ACHN (cell line): ENCODE measurements at regions not wholly inside any gene's neighbourhood (a gene's known extent, or its start where the extent isn't known, plus 50 kb on each side); places are given as distances from the start of the nearest gene placed in this dataset.
"Not testable (repeated sequence)": the region's sequence is repeated elsewhere in the genome, so short reads cannot be mapped to it uniquely, and the experiment has no call there.

Source experiments
- DNase-seq: peaks from one replicate; pipeline ENCODE4 v3.0.0-alpha.2; 2015
- in situ Hi-C: cut with HindIII; loops from 2 replicates; pipeline ENCODE4 v1.10.0; 2017; ENCODE audit warnings: low sequenced_read_pairs, low pct_ligation_motif_present, low pct_unique_long_range_greater_than_20kb

DNA sequence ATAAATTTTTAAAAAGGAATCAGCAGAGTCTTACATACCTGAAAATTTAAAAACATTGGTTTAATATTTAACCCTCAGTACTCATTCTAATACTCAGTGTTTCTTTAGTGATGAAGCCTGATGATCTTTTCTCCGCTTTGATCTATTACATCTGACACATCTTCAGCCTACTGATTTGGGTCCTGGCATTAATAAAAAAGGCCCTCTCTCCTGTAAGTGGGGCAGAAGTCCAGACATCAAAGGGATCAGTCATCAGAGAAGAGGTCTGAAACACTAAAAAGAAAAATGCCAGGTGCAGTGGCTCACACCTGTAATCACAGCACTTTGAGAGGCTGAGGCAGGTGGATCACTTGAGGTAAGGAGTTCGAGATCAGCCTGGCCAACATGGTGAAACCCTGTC lies 581.1 kb upstream of the LRATD1 start:
- in situ Hi-C loops: no loop called here
- DNase-seq: no peak

DNA sequence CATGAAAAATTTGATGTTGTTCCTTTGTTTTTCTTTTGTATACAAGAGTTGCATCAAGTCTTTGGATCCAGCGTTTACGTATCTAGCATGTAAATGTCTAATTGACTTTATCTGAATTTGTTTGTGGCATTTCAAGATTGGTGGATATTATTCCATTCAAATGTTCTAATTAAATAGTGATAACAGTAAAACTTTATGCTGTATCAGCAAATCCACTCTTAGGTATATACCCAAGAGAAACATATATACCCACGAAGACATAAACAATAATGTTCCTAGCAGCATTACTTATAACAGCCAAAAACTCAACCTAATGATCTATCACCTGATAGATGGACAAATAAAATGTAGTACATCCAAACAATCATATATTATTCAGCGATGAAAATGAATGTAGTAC lies 579.4 kb upstream of the LRATD1 start:
- DNase-seq: no peak
- in situ Hi-C loops: no loop called here

DNA sequence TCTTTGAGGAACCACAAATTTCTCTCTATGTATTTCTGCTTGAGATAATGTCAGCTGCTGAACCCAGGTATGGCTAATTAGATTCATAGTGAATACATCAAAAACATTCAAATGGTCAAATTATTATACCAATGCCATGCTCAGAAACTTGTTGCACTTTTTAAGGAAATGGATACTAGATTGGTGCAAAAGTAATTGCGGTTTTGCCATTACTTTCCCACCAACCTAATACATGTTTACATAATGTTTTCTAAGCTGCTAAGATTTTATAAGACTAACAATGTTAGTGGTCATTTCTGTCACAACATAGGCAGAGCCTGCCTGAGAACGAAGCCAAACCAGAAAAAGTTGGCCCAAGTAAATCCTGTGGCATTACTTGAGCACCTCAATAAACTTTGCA lies 568.2 kb upstream of the LRATD1 start:
- DNase-seq: no peak
- in situ Hi-C loops: no loop called here

DNA sequence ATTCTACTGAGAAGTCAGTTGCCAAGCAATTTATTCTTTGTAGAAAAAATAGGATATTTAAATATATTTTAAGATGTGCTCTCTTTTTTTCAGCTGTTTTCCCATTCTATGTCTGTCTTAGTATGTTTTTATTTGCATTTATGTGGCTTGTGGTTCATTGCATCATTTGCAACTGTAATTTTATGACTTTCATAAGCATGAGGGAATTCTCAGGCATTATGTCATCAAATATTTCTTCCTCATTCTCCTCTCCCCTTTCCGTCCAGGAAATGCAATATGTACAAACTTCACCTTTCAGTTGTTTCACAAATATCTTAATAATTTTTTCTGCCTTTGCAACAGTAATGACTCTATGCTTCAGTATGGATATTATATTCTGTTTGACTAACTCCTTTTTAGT lies 560.2 kb upstream of the LRATD1 start:
- in situ Hi-C loops: no loop called here
- no peak for DNase-seq

DNA sequence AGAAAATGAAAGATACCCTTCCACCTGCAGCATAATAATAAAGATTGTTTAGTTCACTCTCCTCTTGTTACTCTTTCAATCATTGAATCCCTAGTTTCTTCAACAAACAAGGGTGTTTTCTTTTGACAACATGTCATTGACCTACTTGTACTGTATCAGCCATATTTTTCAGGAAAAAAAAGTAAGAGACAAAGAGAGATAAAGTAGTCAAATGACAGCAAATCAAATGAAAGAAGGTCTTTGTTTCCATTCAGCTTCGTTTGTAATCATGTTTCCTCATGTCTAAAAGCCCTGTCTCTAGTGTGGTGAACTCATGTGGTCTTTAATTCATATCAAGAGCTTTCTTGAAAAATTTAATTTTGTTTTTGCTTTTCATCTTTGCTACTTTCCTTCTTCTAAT lies 557.8 kb upstream of the LRATD1 start:
- DNase-seq: no peak
- in situ Hi-C loops: no loop called here

DNA sequence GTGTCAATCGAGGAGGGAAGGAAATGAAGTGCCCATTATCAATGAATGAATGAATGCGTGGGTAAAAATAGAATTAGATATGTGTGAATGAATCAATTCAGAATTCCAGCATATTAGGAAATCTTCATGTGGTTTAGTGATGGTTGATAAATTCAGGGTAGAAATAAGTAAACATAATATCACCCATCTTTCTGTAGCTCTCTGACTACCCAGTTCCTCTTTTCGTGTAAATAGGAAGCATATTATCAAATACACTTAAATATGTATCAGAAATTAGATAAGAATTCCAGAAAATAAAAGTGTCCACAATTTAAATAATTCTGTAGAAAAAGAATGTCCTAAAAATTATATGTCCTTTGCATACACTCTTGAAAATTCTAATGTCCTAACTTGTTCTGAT lies 552.9 kb upstream of the LRATD1 start:
- in situ Hi-C loops: no loop called here

DNA sequence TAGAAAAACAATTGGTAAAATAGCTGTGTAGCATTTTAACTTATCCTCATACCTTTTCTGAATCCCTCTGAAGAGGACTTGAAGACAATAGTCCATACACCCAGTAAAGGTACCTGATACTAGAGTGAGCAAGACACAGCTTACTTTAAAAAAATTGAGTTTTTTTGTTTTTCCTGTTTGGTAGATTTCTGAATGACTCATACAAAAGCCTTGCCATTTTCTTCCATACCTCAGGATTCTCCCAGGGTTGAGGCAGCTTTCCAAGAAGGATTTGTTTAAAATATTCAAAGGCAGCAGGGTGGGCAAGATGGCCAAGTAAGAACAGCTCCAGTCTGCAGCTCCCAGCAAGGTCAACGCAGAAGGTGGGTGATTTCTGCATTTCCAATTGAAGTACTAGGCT lies 551.0 kb upstream of the LRATD1 start:
- in situ Hi-C loops: no loop called here

More for the DNA sequence above, 552.9 kb upstream of the LRATD1 start:
- no peak for DNase-seq

DNA sequence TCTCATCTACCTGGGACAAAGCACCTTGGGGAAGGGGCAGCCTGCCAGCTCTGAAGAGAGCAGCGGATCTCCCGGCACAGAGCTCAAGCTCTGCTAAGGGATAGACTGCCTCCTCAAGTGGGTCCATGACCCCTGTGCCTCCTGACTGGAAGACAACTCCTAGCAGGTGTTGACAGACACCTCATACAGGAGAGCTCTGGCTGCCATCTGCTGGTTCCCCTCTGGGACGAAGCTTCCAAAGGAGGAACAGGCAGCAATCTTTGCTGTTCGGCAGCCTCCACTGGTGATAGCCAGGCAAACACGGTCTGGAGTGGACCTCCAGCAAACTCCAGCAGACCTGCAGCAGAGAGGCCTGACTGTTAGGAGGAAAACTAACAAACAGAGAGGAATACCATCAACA lies 549.9 kb upstream of the LRATD1 start:
- no peak for DNase-seq
- in situ Hi-C loops: no loop called here

More for the DNA sequence above, 551.0 kb upstream of the LRATD1 start:
- DNase-seq: no peak

DNA sequence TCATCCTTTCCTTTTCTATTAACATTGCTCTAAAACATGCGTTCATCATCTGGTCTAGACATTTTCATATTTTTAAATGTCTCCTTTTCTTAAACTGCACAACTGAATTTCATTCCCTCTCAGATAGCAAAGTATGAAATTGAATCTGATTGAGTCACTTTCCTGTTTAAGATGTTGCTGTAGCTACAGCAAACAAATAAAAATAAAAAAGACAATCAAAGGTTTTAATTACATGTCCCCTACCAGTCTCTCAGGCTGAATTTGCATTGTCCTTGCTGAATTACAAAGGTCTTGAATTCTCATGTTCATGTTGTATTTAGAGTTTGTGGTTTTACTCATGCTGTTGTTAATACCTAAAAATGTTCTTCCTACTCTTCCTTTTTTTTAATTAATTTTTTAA lies 537.9 kb upstream of the LRATD1 start:
- no peak for DNase-seq
- in situ Hi-C loops: no loop called here

DNA sequence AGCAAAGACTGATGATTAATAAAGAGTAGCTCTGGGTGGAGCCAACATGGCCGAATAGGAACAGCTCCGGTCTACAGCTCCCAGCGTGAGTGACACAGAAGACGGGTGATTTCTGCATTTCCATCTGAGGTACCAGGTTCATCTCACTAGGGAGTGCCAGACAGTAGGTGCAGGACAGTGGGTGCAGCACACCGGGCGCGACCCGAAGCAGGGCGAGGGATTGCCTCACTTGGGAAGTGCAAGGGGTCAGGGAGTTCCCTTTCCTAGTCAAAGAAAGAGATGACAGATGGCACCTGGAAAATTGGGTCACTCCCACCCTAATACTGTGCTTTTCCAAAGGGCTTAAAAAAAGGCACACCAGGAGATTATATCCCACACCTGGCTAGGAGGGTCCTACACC lies 533.4 kb upstream of the LRATD1 start:
- in situ Hi-C loops, DNase-seq: not testable (repeated sequence)

DNA sequence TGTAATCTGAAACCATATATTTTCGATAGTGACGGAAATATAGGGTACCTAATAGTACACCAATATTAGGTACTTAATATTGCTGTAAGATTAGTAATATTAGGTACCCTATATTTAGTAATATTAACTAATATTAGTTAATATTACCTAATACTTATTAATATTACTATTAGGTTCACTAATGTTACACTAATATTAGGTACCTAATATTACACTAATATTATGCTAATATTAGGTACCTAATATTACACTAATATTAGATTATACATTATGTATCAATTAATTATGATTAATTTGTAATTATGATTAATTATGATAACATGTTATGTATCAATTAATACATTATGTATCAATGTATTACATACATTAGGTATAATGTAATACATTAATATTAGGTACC lies 518.2 kb upstream of the LRATD1 start:
- in situ Hi-C loops: no loop called here
- DNase-seq: no peak

DNA sequence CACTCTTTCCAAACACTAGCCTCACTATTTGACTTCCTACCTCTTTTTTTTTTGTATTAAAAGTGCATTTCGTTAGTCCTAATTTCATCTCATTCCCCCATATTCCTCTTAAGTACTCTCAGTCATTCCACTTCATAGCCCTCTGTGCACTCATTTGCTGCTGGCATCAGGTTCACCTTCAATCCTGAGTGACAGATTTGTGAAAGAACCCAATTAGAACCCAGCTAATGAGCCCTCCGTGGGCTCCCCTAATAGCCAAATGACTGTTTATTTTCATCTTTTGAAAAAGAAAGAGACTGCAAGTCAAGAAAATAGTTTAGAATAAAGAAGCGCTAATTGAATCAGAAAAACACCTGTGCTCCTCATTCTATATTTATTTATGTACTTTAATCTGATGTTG lies 512.1 kb upstream of the LRATD1 start:
- in situ Hi-C loops: no loop called here
- no peak for DNase-seq

DNA sequence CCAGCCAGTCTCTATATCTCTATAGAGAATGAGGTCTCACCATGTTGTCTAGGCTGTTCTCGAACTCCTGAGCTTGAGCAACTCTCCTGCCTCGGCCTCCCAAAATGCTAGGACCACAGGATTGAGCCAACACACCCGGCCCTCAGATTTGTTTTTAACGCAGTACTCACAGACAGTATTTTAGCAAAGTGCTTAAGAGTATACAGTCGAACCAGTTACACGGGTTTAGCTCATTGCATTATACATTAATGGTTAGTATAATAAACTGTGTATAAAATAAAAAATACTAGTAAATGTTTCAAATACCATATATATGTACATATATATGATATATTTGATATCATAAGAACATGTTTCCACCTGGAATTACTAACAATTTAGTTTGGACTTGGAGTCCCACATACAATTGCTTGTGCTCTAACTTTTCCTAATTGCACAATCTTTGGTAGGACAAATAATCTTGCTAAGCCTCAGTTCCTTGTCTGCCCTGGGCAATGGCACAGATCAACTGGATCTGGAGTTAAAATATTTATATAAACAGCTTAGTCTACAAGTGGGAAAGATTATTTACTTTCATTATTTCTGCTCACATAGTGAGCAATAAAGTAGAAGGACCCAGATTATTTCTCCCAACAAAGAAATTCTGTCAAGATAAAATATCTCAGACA lies 508.9 kb upstream of the LRATD1 start:
- DNase-seq: no peak
- in situ Hi-C loops: no loop called here

DNA sequence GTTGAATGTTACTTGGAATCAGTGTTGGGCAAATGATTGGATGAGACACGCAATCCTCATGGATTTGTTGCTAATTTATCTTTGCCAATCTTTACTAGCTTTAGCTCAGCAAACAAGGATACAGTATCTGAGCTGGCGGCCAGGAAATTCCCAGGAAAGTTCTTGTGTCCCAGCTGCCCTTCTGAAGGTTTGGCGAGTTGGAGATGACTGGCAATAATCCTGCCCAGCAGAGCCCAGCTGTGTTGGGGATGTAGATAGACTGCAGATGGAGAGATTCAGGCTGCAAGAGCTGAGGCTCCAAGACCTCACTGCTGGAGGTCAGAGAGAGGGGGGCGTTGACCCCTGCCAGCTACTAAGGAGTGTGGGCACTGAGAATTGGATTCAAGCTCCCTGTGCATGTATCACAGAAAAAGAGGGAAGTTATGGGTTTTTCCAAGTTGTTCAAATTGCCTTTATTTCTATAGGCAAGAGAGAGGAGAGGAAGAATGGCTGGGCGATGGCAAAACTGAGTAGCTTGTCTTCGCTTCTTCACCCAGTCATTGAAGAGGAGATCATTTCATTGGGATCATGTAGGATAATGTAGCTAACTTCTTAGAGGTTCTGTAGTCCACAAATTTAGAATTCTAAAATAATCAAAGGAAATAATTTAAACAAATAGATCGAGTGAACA lies 506.8 kb upstream of the LRATD1 start:
- in situ Hi-C loops: no loop called here

DNA sequence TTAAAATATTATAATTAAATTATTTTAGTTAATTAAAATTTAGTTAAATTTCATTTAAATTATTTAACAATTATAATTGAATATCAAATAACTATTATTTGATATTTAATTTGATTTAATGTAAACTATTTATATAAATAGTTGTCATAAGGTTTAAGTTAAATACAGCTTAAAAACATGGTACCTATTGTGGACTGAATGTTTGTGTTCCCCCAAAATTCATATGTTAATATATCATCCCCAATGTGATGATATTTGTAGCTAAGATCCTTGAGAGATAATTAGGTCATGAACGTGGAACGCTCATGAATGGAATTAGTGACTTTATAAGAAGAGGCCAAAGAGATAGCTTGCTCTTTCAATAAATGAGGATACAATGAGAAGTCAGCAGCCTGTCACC lies 505.7 kb upstream of the LRATD1 start:
- no peak for DNase-seq
- in situ Hi-C loops: no loop called here

More for the DNA sequence above, 506.8 kb upstream of the LRATD1 start:
- DNase-seq: no peak

DNA sequence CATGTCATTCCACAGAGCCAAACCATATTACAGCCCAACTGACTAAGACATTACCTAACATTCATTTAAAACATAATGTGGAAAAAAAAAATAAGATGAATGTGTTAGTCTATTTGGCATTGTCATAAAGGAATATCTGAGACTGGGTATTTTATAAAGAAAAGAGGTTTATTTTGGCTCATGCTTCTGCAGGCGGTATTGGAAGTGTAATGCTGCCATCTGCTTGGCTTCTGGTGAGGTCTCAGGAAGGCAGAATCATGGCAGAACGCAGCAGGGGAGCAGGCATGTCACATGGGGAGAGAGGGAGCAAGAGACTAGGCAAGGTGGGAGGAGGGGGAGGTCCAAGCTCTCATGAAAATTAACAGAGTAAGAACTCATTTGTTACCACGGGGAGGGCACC lies 504.8 kb upstream of the LRATD1 start:
- no peak for DNase-seq
- in situ Hi-C loops: no loop called here

DNA sequence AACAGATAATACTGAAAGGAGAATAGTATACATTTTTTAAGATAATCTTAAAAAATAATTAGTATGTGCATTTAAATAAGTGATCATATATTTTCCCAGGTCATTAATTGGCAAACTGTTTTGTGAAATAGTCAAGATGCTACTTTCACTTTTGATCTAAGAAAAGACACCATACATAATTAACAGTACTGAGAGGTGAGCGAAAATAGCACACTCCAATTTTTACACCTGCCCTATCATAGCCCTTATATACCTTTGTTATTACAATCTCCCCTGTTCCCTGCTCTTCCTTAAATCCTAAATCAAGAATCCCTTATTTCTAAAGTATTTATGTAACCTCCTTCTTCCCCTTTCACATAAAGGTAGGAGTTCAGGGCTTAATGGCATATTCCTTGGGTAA lies 500.1 kb upstream of the LRATD1 start:
- no peak for DNase-seq
- in situ Hi-C loops: no loop called here

DNA sequence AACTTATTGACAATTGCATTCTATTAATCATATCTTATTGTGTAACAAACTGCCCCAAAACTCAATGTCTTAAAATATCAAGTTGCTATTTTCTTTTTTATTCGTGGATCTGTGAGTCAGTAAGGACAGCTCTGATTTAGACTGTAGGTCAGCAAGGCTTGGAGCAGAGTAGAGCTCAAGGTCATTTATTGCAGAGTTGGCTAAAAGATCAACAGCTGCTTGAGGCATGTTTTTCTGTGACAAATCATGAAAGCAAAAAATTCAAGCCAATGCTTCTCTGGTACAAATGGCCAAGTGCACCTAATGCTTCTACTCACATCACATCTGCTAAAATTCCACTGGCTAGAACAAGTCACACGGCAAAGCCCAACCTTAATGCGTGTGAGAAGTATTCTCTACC lies 497.7 kb upstream of the LRATD1 start:
- in situ Hi-C loops: no loop called here
- DNase-seq: no peak

DNA sequence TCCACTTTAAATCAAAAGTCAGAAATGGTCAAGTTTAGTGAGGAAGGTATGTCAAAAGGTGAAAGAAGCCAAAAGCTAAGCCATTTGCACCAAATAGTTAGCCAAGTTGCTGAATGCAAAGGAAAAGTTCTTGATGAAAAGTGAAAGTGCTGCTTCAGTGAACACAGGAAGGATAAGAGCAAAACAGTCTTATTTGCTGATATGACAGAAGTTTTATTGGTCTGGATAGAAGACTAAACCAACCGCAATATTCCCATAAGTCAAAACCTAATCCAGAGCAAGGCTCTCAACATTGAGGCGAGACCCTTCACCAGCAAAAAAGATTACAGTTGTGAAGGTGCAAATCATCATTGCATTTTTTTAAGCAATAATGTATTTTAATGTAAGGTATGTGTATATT lies 496.5 kb upstream of the LRATD1 start:
- no peak for DNase-seq
- in situ Hi-C loops: no loop called here

DNA sequence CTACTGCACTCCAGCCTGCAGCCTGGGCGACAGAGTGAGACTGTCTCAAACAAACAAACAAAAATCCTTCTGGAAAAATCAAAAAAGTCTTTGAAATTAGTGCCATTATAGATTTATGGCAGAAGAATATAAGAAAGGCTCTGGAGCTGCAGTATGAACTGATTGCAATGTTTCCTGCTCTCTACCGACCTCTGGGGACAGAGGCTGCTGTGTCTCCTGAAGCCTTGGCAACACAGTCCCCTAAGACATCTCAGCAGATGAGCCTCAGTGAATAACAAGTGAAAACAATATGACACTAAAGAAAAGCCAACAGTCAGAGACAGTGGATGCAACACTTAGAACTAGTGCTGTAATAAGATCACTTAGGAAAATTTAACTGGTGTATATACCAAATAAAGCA lies 494.9 kb upstream of the LRATD1 start:
- in situ Hi-C loops: no loop called here
- DNase-seq: peak; percentile 7
